HG03097 (cell line): ENCODE measurements at regions not wholly inside any gene's neighbourhood (a gene's known extent, or its start where the extent isn't known, plus 50 kb on each side); places are given as distances from the start of the nearest gene placed in this dataset.
"Not testable (repeated sequence)": the region's sequence is repeated elsewhere in the genome, so short reads cannot be mapped to it uniquely, and the experiment has no call there.

ENCODE experiments used
- ATAC-seq: cut with Tn5 transposase; IDR thresholded peaks from one replicate; pipeline ENCODE4 v1.9.1; 2021; ENCODE audit not compliant: unreplicated experiment, low FRiP score

GRCh38 chr17:63282455-63282854 is 163.7 kb downstream of the CYB561 start:
- peak; percentile 64 for ATAC-seq

GRCh38 chr17:63285551-63285950 is 160.6 kb downstream of the CYB561 start:
- ATAC-seq = no peak

- no peak for ATAC-seq
Observed at GRCh38 chr17:63286254-63286653, 159.9 kb downstream of the CYB561 start.

GRCh38 chr17:63287006-63287405 is 159.1 kb downstream of the CYB561 start:
- ATAC-seq = not testable (repeated sequence)

- ATAC-seq = no peak
Observed at GRCh38 chr17:63289931-63290330, 156.2 kb downstream of the CYB561 start.

GRCh38 chr17:63290351-63290750 is 155.8 kb downstream of the CYB561 start:
- ATAC-seq = no peak

GRCh38 chr17:63290784-63291183 is 155.3 kb downstream of the CYB561 start:
- ATAC-seq = no peak

GRCh38 chr17:63291258-63291657 is 154.8 kb downstream of the CYB561 start:
- ATAC-seq = no peak

- ATAC-seq = no peak
Observed at GRCh38 chr17:63292421-63292820, 153.7 kb downstream of the CYB561 start.

- no peak for ATAC-seq
Observed at GRCh38 chr17:63293323-63294075, 152.6 kb downstream of the CYB561 start.

GRCh38 chr17:63294776-63295175 is 151.3 kb downstream of the CYB561 start:
- no peak for ATAC-seq

GRCh38 chr17:63295288-63295687 is 150.8 kb downstream of the CYB561 start:
- ATAC-seq = no peak

- ATAC-seq = no peak
Observed at GRCh38 chr17:63295839-63296590, 150.1 kb downstream of the CYB561 start.

GRCh38 chr17:63298916-63299315 is 147.2 kb downstream of the CYB561 start:
- ATAC-seq = not testable (repeated sequence)

GRCh38 chr17:63304704-63305261 is 141.3 kb downstream of the CYB561 start:
- no peak for ATAC-seq

GRCh38 chr17:63305857-63306256 is 140.2 kb downstream of the CYB561 start:
- no peak for ATAC-seq

GRCh38 chr17:63306855-63307254 is 139.3 kb downstream of the CYB561 start:
- ATAC-seq = no peak

GRCh38 chr17:63308272-63308671 is 137.8 kb downstream of the CYB561 start:
- ATAC-seq = no peak

GRCh38 chr17:63309021-63309420 is 137.1 kb downstream of the CYB561 start:
- no peak for ATAC-seq

- ATAC-seq = no peak
Observed at GRCh38 chr17:63311416-63311937, 134.6 kb downstream of the CYB561 start.

GRCh38 chr17:63314761-63315160 is 131.3 kb downstream of the CYB561 start:
- ATAC-seq = no peak
